ENCODE measurements at regions not wholly inside any gene's neighbourhood (a gene's known extent, or its start where the extent isn't known, plus 50 kb on each side); places are given as distances from the start of the nearest gene placed in this dataset.
A peak's percentile ranks its signal among the peaks of the same experiment; 100 is the strongest.

- DNase-seq (no peak), ATAC-seq (ENCODE audit: low FRiP score) (no peak)
- intact Hi-C loops (cut with DNase I) = no loop called here
- H3K4me3 ChIP-seq (ENCODE audit: low read length in 2 of 2) = no peak overlapping the region
- no peaks in the 10 kb centered on the region for H3K36me3 ChIP-seq (ENCODE audit: control insufficient read depth in 1 of 2, insufficient read depth in 2 of 2, low read length in 1 of 2)
- H3K27ac ChIP-seq (ENCODE audit: low read depth in 1 of 2, low read length in 2 of 2) = peak overlapping the region in 1 of 2 donors; percentile 48
- peaks cover 4 to 7% of the 10 kb centered on the region in 2 donors for H3K4me1 ChIP-seq (ENCODE audit: control insufficient read depth in 1 of 2, insufficient read depth in 2 of 2, low read length in 2 of 2)
- H3K27me3 ChIP-seq (ENCODE audit: control insufficient read depth in 1 of 2, insufficient read depth in 2 of 2, low read length in 1 of 2) = no peaks in the 10 kb centered on the region
- 72 to 74% methylated on average over 7 of the region's 7 CpGs for WGBS, 2 donors
- H3K9me3 ChIP-seq (ENCODE audit: control insufficient read depth, low read length) = no peaks in the 10 kb centered on the region
These were observed 152.3 kb upstream of the NEDD9 start for GRCh38 chr6:11384531-11385309.

DNA sequence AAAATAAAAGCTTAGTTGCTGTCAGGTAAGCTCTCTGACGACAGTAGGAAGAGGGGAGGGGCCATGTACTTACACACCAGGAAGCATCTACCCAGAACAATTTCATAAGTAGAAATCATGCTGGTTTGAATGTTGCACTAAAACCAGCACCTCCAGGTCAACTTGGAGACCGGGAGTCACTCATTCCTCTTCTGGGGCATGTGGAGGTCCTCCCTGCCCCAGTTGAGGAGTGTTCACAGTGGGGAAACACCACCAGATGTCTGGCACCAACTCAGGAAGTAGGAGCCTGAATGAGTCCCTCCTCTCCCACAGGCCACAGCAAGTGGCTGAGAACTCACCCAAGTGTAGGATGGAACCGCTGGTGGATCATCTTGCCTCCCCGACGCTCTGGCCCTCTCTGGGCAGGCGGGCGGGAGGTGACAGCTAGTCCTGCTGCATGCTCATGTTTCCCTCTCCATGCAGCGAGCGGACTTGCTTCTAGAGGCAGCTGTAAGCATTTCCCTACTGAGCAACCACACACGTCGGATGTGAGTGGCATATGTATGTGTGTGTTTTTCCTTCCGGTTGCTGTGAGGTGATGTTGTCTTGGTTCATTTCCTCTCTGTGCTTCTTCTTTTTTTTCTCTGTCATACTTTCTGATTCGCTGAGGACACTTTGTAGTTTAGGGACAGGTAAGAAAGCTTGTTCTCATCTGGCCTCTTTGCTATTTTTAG lies 149.5 kb upstream of the NEDD9 start:
- no peaks in the 10 kb centered on the region for H3K36me3 ChIP-seq (ENCODE audit: control insufficient read depth in 1 of 2, insufficient read depth in 2 of 2, low read length in 1 of 2)
- no peaks in the 10 kb centered on the region for H3K9me3 ChIP-seq (ENCODE audit: control insufficient read depth, low read length)
- intact Hi-C loops (cut with DNase I) = no loop called here
- H3K27me3 ChIP-seq (ENCODE audit: control insufficient read depth in 1 of 2, insufficient read depth in 2 of 2, low read length in 1 of 2) = no peaks in the 10 kb centered on the region
- peak; percentile 52 for ATAC-seq (ENCODE audit: low FRiP score)
- no peak overlapping the region for H3K4me3 ChIP-seq (ENCODE audit: low read length in 2 of 2)
- peaks cover 4 to 5% of the 10 kb centered on the region in 2 donors for H3K4me1 ChIP-seq (ENCODE audit: control insufficient read depth in 1 of 2, insufficient read depth in 2 of 2, low read length in 2 of 2)
- DNase-seq = no peak
- WGBS, 2 donors = 92 to 97% methylated on average over 13 of the region's 13 CpGs
- no peak overlapping the region for H3K27ac ChIP-seq (ENCODE audit: low read depth in 1 of 2, low read length in 2 of 2)

- intact Hi-C loops (cut with DNase I) = no loop called here
These were observed 148.7 kb upstream of the NEDD9 start for GRCh38 chr6:11380969-11381744.

GRCh38 chr6:11380549-11380948 lies 148.1 kb upstream of the NEDD9 start:
- ATAC-seq (ENCODE audit: low FRiP score) = no peak
- Histone ChIP-seq H3K9me3 (ENCODE audit: control insufficient read depth, low read length) (no peaks in the 10 kb centered on the region), H3K4me3 (ENCODE audit: low read length in 2 of 2) (no peak overlapping the region), H3K4me1 (ENCODE audit: control insufficient read depth in 1 of 2, insufficient read depth in 2 of 2, low read length in 2 of 2) (peaks cover 4 to 5% of the 10 kb centered on the region in 2 donors), H3K27ac (ENCODE audit: low read depth in 1 of 2, low read length in 2 of 2) (no peak overlapping the region), H3K27me3 (ENCODE audit: control insufficient read depth in 1 of 2, insufficient read depth in 2 of 2, low read length in 1 of 2) (no peaks in the 10 kb centered on the region), H3K36me3 (ENCODE audit: control insufficient read depth in 1 of 2, insufficient read depth in 2 of 2, low read length in 1 of 2) (no peaks in the 10 kb centered on the region)
- intact Hi-C loops (cut with DNase I) = no loop called here
- no peak for DNase-seq
- WGBS, 2 donors = 81 to 82% methylated on average over 7 of the region's 7 CpGs

More at GRCh38 chr6:11380969-11381744, 148.7 kb upstream of the NEDD9 start:
- H3K27ac ChIP-seq (ENCODE audit: low read depth in 1 of 2, low read length in 2 of 2) = no peak overlapping the region
- H3K4me1 ChIP-seq (ENCODE audit: control insufficient read depth in 1 of 2, insufficient read depth in 2 of 2, low read length in 2 of 2) = peaks cover 4 to 5% of the 10 kb centered on the region in 2 donors
- H3K27me3 ChIP-seq (ENCODE audit: control insufficient read depth in 1 of 2, insufficient read depth in 2 of 2, low read length in 1 of 2) = no peaks in the 10 kb centered on the region
- H3K9me3 ChIP-seq (ENCODE audit: control insufficient read depth, low read length) = no peaks in the 10 kb centered on the region
- H3K36me3 ChIP-seq (ENCODE audit: control insufficient read depth in 1 of 2, insufficient read depth in 2 of 2, low read length in 1 of 2) = no peaks in the 10 kb centered on the region
- no peak for DNase-seq
- no peak overlapping the region for H3K4me3 ChIP-seq (ENCODE audit: low read length in 2 of 2)
- WGBS, 2 donors = 90 to 94% methylated on average over 12 of the region's 12 CpGs
- ATAC-seq (ENCODE audit: low FRiP score) = no peak

DNA sequence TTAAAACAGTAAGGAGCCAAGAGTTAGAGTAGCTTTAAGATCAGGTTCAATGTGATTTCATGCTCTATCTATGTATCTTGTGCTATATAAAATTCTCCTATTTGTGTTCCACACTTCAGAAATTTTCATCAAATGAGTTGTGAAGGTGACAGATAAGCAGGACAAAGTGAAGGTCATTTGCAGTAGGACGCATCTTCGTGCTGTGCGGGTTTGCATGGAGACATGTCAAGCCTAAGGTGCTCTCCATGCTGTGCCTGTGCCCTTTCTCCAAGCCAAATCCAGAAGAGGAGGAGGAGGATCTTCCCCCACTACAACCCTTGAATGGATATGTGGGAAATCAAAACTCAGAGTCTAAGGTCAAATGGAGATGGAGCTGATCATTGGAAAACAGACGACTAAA lies 147.3 kb upstream of the NEDD9 start:
- Histone ChIP-seq H3K4me1 (ENCODE audit: control insufficient read depth in 1 of 2, insufficient read depth in 2 of 2, low read length in 2 of 2) (peaks cover 2 to 4% of the 10 kb centered on the region in 2 donors), H3K27me3 (ENCODE audit: control insufficient read depth in 1 of 2, insufficient read depth in 2 of 2, low read length in 1 of 2) (no peaks in the 10 kb centered on the region), H3K4me3 (ENCODE audit: low read length in 2 of 2) (no peak overlapping the region), H3K36me3 (ENCODE audit: control insufficient read depth in 1 of 2, insufficient read depth in 2 of 2, low read length in 1 of 2) (no peaks in the 10 kb centered on the region), H3K9me3 (ENCODE audit: control insufficient read depth, low read length) (no peaks in the 10 kb centered on the region), H3K27ac (ENCODE audit: low read depth in 1 of 2, low read length in 2 of 2) (no peak overlapping the region)
- WGBS, 2 donors = 98 to 99% methylated on average over 4 of the region's 4 CpGs
- DNase-seq (no peak), ATAC-seq (ENCODE audit: low FRiP score) (no peak)
- intact Hi-C loops (cut with DNase I) = no loop called here

DNA sequence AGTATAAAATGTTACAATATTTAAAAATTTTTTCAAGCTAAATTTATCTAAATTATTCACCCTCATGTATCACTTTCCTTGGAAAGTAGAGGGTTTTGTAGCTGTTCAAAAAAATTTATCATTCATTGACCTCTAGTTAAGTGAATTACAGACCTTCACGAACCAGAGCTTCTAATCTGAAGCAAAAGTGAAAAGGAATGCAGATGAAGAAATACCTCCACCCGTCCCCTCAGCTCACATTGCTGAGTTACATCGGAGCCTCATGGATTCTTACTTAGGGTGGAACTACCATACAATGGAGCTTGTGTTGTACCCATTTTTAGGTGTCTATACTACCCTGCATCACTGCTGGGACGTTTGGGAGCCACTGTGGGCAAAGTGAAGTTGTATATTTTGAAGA lies 146.2 kb upstream of the NEDD9 start:
- intact Hi-C loops (cut with DNase I) = no loop called here
- Histone ChIP-seq H3K27me3 (ENCODE audit: control insufficient read depth in 1 of 2, insufficient read depth in 2 of 2, low read length in 1 of 2) (no peaks in the 10 kb centered on the region), H3K9me3 (ENCODE audit: control insufficient read depth, low read length) (no peaks in the 10 kb centered on the region), H3K27ac (ENCODE audit: low read depth in 1 of 2, low read length in 2 of 2) (no peak overlapping the region), H3K36me3 (ENCODE audit: control insufficient read depth in 1 of 2, insufficient read depth in 2 of 2, low read length in 1 of 2) (no peaks in the 10 kb centered on the region), H3K4me3 (ENCODE audit: low read length in 2 of 2) (no peak overlapping the region), H3K4me1 (ENCODE audit: control insufficient read depth in 1 of 2, insufficient read depth in 2 of 2, low read length in 2 of 2) (no peaks in the 10 kb centered on the region)
- no peak for DNase-seq
- ATAC-seq (ENCODE audit: low FRiP score) = no peak
- WGBS, 2 donors = 74 to 81% methylated on average over 4 of the region's 4 CpGs

GRCh38 chr6:11374036-11375010 lies 141.9 kb upstream of the NEDD9 start:
- 92 to 96% methylated on average over 4 of the region's 4 CpGs for WGBS, 2 donors
- no peaks in the 10 kb centered on the region for H3K27me3 ChIP-seq (ENCODE audit: control insufficient read depth in 1 of 2, insufficient read depth in 2 of 2, low read length in 1 of 2)
- H3K4me1 ChIP-seq (ENCODE audit: control insufficient read depth in 1 of 2, insufficient read depth in 2 of 2, low read length in 2 of 2) = no peaks in the 10 kb centered on the region
- ATAC-seq (ENCODE audit: low FRiP score) (no peak), DNase-seq (no peak)
- no peaks in the 10 kb centered on the region for H3K9me3 ChIP-seq (ENCODE audit: control insufficient read depth, low read length)
- H3K4me3 ChIP-seq (ENCODE audit: low read length in 2 of 2) = no peak overlapping the region
- intact Hi-C loops (cut with DNase I) = no loop called here
- no peaks in the 10 kb centered on the region for H3K36me3 ChIP-seq (ENCODE audit: control insufficient read depth in 1 of 2, insufficient read depth in 2 of 2, low read length in 1 of 2)
- no peak overlapping the region for H3K27ac ChIP-seq (ENCODE audit: low read depth in 1 of 2, low read length in 2 of 2)

GRCh38 chr6:11373208-11373607 lies 140.7 kb upstream of the NEDD9 start:
- no peaks in the 10 kb centered on the region for H3K27me3 ChIP-seq (ENCODE audit: control insufficient read depth in 1 of 2, insufficient read depth in 2 of 2, low read length in 1 of 2)
- H3K9me3 ChIP-seq (ENCODE audit: control insufficient read depth, low read length) = no peaks in the 10 kb centered on the region
- WGBS, 2 donors = 90 to 93% methylated on average over 1 of the region's 1 CpG
- no peaks in the 10 kb centered on the region for H3K36me3 ChIP-seq (ENCODE audit: control insufficient read depth in 1 of 2, insufficient read depth in 2 of 2, low read length in 1 of 2)
- DNase-seq = no peak
- no peaks in the 10 kb centered on the region for H3K4me1 ChIP-seq (ENCODE audit: control insufficient read depth in 1 of 2, insufficient read depth in 2 of 2, low read length in 2 of 2)
- no peak overlapping the region for H3K4me3 ChIP-seq (ENCODE audit: low read length in 2 of 2)
- intact Hi-C loops (cut with DNase I) = no loop called here
- ATAC-seq (ENCODE audit: low FRiP score) = no peak
- no peak overlapping the region for H3K27ac ChIP-seq (ENCODE audit: low read depth in 1 of 2, low read length in 2 of 2)

Measured in aorta (tissue), 5 donors.